Activated T-helper 1 cell treated with anti-CD3 and anti-CD28 coated beads, Interleukin-12 subunit alpha, Interleukin-12 subunit beta, Interleukin-2, Interleukin-4 antibody, amounts not matched to agents 30 ng/mL and 10 ng/mL and 1 ng/mL, durations not matched to agents 14 hours and 24 hours and 36 hours (primary cell): ENCODE measurements at regions not wholly inside any gene's neighbourhood (a gene's known extent, or its start where the extent isn't known, plus 50 kb on each side); places are given as distances from the start of the nearest gene placed in this dataset.

ENCODE experiments used
- DNase-seq: peaks from one replicate; pipeline ENCODE4 v3.0.0; 2021; ENCODE audit warnings: low spot score
- H3K27ac Mint-ChIP-seq: one replicate; pipeline ENCODE4 v1.8.0; 2021; ENCODE audit warnings: mild to moderate bottlenecking, mixed read lengths
- H3K27me3 Mint-ChIP-seq: one replicate; pipeline ENCODE4 v1.8.0; 2022; ENCODE audit warnings: mild to moderate bottlenecking, moderate library complexity, mixed read lengths; ENCODE audit not compliant: insufficient read depth
- H3K36me3 Mint-ChIP-seq: one replicate; pipeline ENCODE4 v1.8.0; 2021; ENCODE audit warnings: low read depth, mixed read lengths
- H3K4me1 Mint-ChIP-seq: one replicate; pipeline ENCODE4 v1.8.0; 2021; ENCODE audit warnings: low read depth, mixed read lengths
- H3K4me3 Mint-ChIP-seq: one replicate; pipeline ENCODE4 v1.8.0; 2021; ENCODE audit warnings: mild to moderate bottlenecking, moderate library complexity, mixed read lengths
- H3K9me3 Mint-ChIP-seq: one replicate; pipeline ENCODE4 v1.8.0; 2021; ENCODE audit warnings: mixed read lengths
- intact Hi-C: fragments of 100-400 bp; cut with micrococcal nuclease; formaldehyde crosslinking; loops from one replicate; pipeline ENCODE4 v1.15.1; 2024

DNA sequence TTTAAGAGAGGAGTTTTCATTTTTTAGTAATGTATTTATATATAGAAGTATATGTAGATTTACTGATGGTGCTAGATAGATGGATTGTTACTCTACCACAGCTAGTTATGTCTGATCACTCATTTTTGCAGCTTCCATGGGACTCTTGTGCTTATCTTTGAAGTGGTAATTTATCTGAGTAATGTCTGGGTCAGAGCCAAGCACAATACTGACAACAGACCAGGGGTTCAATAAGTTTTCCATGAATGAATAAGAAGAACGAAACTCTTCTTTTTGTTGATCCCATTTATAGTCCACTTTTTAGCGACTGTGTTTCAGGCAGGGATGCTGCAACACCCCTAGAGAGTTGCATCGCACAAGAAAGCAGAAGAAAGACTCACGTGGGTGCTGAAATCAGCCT lies 935.2 kb downstream of the PLA2G4A start:
- no peak overlapping the region for H3K4me3 Mint-ChIP-seq
- no peaks in the 10 kb centered on the region for H3K36me3 Mint-ChIP-seq
- intact Hi-C loops = no loop called here
- H3K4me1 Mint-ChIP-seq = no peaks in the 10 kb centered on the region
- peaks cover 12% of the 10 kb centered on the region for H3K9me3 Mint-ChIP-seq
- no peaks in the 10 kb centered on the region for H3K27me3 Mint-ChIP-seq
- DNase-seq = no peak
- no peak overlapping the region for H3K27ac Mint-ChIP-seq

GRCh38 chr1:187771396-187771795 lies 942.6 kb downstream of the PLA2G4A start:
- Mint-ChIP-seq H3K9me3 (peaks cover 12% of the 10 kb centered on the region), H3K27me3 (no peaks in the 10 kb centered on the region), H3K4me1 (no peaks in the 10 kb centered on the region), H3K36me3 (no peaks in the 10 kb centered on the region), H3K27ac (no peak overlapping the region), H3K4me3 (no peak overlapping the region)
- no peak for DNase-seq
- intact Hi-C loops = no loop called here

DNA sequence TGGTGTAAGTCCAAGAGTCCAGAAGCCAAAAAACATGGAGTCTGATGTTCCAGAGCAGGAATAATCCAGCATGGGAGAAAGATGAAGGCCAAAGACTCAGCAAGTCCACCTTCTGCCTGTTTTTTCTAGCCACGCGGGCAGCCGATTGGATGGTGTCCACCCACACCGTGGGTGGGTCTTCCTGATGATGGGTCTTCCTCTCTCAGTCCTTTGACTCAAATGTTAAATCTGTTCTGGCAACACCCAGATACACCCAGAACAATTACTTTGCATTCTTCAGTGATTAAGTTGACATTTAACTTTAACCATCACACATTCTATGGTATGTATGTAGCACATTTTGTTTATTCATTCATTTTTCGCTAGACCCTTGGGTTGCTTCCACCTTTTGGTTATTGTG lies 944.4 kb downstream of the PLA2G4A start:
- DNase-seq = no peak
- H3K4me1 Mint-ChIP-seq = no peaks in the 10 kb centered on the region
- H3K9me3 Mint-ChIP-seq = peaks cover under 1% of the 10 kb centered on the region
- intact Hi-C loops = no loop called here
- H3K27ac Mint-ChIP-seq = no peak overlapping the region
- H3K4me3 Mint-ChIP-seq = no peak overlapping the region
- H3K27me3 Mint-ChIP-seq = no peaks in the 10 kb centered on the region
- no peaks in the 10 kb centered on the region for H3K36me3 Mint-ChIP-seq

DNA sequence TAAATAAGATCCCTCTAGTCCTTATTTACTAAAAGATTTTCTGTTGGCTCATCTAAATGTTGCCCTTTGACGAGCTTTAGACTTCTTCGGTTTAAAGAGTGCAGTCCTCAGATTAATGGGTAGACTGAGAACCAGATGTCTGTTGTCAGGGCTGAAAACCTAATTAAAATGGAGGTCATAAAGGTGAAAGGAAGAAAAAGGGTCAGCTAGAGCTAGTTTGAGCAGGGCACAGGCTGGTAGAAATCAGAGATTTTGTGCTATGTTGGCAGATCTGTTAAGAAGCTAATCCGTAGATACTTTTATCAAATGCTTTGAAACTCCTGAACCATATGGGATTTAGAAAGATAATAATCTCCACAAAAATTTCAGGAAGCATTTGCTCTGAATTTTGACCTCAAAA lies 959.0 kb downstream of the PLA2G4A start:
- Mint-ChIP-seq H3K4me3 (no peak overlapping the region), H3K4me1 (no peaks in the 10 kb centered on the region), H3K9me3 (no peaks in the 10 kb centered on the region), H3K36me3 (no peaks in the 10 kb centered on the region), H3K27me3 (no peaks in the 10 kb centered on the region), H3K27ac (no peak overlapping the region)
- no peak for DNase-seq
- intact Hi-C loops = no loop called here

DNA sequence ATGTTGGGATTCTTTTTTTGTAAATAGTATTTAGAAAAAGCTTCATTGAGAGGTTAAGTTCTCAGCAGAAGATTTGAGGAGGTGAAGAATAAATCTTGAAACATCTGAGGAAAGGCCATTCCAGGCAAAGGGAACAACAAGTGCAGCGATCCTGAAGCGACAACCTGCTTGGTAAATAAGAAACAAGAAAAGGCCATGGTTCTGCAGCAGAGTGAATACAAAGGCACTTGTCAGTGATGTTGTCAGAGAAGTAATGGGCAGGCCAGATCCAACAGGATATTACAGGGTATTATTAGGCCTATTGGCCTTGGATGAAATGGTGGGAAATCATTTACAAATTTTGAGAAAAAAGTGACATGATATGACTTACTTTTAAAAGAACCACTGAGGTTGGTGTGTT lies 960.0 kb downstream of the PLA2G4A start:
- no peaks in the 10 kb centered on the region for H3K9me3 Mint-ChIP-seq
- no peak overlapping the region for H3K4me3 Mint-ChIP-seq
- H3K27me3 Mint-ChIP-seq = no peaks in the 10 kb centered on the region
- intact Hi-C loops = no loop called here
- no peak for DNase-seq
- H3K4me1 Mint-ChIP-seq = no peaks in the 10 kb centered on the region
- no peaks in the 10 kb centered on the region for H3K36me3 Mint-ChIP-seq
- no peak overlapping the region for H3K27ac Mint-ChIP-seq

GRCh38 chr1:187790724-187791123 lies 962.0 kb downstream of the PLA2G4A start:
- no peak for DNase-seq
- no peaks in the 10 kb centered on the region for H3K36me3 Mint-ChIP-seq
- H3K4me1 Mint-ChIP-seq = no peaks in the 10 kb centered on the region
- H3K27me3 Mint-ChIP-seq = no peaks in the 10 kb centered on the region
- intact Hi-C loops = no loop called here
- H3K4me3 Mint-ChIP-seq = no peak overlapping the region
- no peaks in the 10 kb centered on the region for H3K9me3 Mint-ChIP-seq
- H3K27ac Mint-ChIP-seq = no peak overlapping the region

- intact Hi-C loops = no loop called here
- Mint-ChIP-seq H3K9me3 (no peaks in the 10 kb centered on the region), H3K27me3 (no peaks in the 10 kb centered on the region), H3K36me3 (no peaks in the 10 kb centered on the region), H3K4me1 (no peaks in the 10 kb centered on the region), H3K27ac (no peak overlapping the region), H3K4me3 (no peak overlapping the region)
- DNase-seq = no peak
Observed at GRCh38 chr1:187794561-187794960, 965.8 kb downstream of the PLA2G4A start.

GRCh38 chr1:187809549-187809948 lies 980.8 kb downstream of the PLA2G4A start:
- DNase-seq = no peak
- Mint-ChIP-seq H3K27me3 (no peaks in the 10 kb centered on the region), H3K9me3 (peaks cover 4% of the 10 kb centered on the region), H3K4me1 (no peaks in the 10 kb centered on the region), H3K36me3 (no peaks in the 10 kb centered on the region), H3K4me3 (no peak overlapping the region), H3K27ac (no peak overlapping the region)
- intact Hi-C loops = no loop called here

- Mint-ChIP-seq H3K27ac (no peak overlapping the region), H3K27me3 (no peaks in the 10 kb centered on the region), H3K4me1 (no peaks in the 10 kb centered on the region), H3K9me3 (no peaks in the 10 kb centered on the region), H3K36me3 (no peaks in the 10 kb centered on the region), H3K4me3 (no peak overlapping the region)
- DNase-seq = no peak
- intact Hi-C loops = no loop called here
Observed at GRCh38 chr1:187816646-187817045, 987.9 kb downstream of the PLA2G4A start.

- DNase-seq = no peak
- Mint-ChIP-seq H3K36me3 (no peaks in the 10 kb centered on the region), H3K4me1 (no peaks in the 10 kb centered on the region), H3K9me3 (no peaks in the 10 kb centered on the region), H3K4me3 (no peak overlapping the region), H3K27me3 (no peaks in the 10 kb centered on the region), H3K27ac (no peak overlapping the region)
- intact Hi-C loops = no loop called here
Observed at GRCh38 chr1:187817782-187818181, 989.0 kb downstream of the PLA2G4A start.

DNA sequence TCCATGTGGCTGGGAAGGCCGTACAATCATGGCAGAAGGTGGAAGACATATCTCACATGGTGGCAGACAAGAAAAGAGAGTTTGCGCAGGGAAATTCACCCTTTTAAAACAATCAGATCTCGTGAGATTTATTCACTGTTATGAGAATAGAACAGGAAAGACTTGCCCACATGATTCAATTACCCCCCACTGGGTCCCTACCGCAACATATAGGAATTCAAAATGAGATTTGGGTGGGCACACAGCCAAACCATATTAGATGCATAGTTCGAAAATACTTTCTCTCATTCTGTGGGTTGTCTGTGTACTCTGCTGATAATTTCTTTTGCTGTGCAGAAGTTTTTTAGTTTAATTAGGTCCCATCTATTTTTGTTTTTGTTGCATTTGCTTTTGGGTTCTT lies 990.3 kb downstream of the PLA2G4A start:
- Mint-ChIP-seq H3K4me3 (no peak overlapping the region), H3K27ac (no peak overlapping the region), H3K27me3 (no peaks in the 10 kb centered on the region), H3K9me3 (no peaks in the 10 kb centered on the region), H3K36me3 (no peaks in the 10 kb centered on the region), H3K4me1 (no peaks in the 10 kb centered on the region)
- intact Hi-C loops = no loop called here
- no peak for DNase-seq

- no peaks in the 10 kb centered on the region for H3K9me3 Mint-ChIP-seq
- H3K27me3 Mint-ChIP-seq = no peaks in the 10 kb centered on the region
- intact Hi-C loops = no loop called here
- no peak overlapping the region for H3K4me3 Mint-ChIP-seq
- no peaks in the 10 kb centered on the region for H3K36me3 Mint-ChIP-seq
- DNase-seq = no peak
- no peaks in the 10 kb centered on the region for H3K4me1 Mint-ChIP-seq
- H3K27ac Mint-ChIP-seq = no peak overlapping the region
Observed at GRCh38 chr1:187836557-187836956, 1007.8 kb downstream of the PLA2G4A start.

- Mint-ChIP-seq H3K27ac (no peak overlapping the region), H3K9me3 (no peaks in the 10 kb centered on the region), H3K36me3 (no peaks in the 10 kb centered on the region), H3K27me3 (no peaks in the 10 kb centered on the region), H3K4me3 (no peak overlapping the region), H3K4me1 (no peaks in the 10 kb centered on the region)
- DNase-seq = no peak
- intact Hi-C loops = no loop called here
Observed at GRCh38 chr1:187837787-187838186, 1009.0 kb downstream of the PLA2G4A start.

- Mint-ChIP-seq H3K27ac (no peak overlapping the region), H3K9me3 (no peaks in the 10 kb centered on the region), H3K36me3 (no peaks in the 10 kb centered on the region), H3K27me3 (no peaks in the 10 kb centered on the region), H3K4me3 (no peak overlapping the region), H3K4me1 (no peaks in the 10 kb centered on the region)
- intact Hi-C loops = no loop called here
- DNase-seq = no peak
Observed at GRCh38 chr1:187838335-187839293, 1009.9 kb downstream of the PLA2G4A start.
